Peyer's patch (tissue), 4 donors: ENCODE measurements at regions not wholly inside any gene's neighbourhood (a gene's known extent, or its start where the extent isn't known, plus 50 kb on each side); places are given as distances from the start of the nearest gene placed in this dataset.

ENCODE experiments used
- DNase-seq, 3 donors: peaks; one replicate each; pipeline ENCODE4 v3.0.0-alpha.2; 2017 to 2019
- H3K27ac ChIP-seq, 4 donors: fragments of 200-600 bp; sonication (generic); one replicate each; pipeline ENCODE4 v1.5.1; 2016 to 2019
- H3K27me3 ChIP-seq, 2 donors: fragments of 200-600 bp; sonication (generic); one replicate each; pipeline ENCODE4 v1.5.1; 2019
- H3K36me3 ChIP-seq, 3 donors: fragments of 200-600 bp; sonication (generic); one replicate each; pipeline ENCODE4 v1.5.1; 2016 to 2019
- H3K4me1 ChIP-seq, 4 donors: fragments of 200-600 bp; sonication (generic); one replicate each; pipeline ENCODE4 v1.5.1; 2016 to 2019
- H3K4me3 ChIP-seq, 4 donors: fragments of 200-600 bp; sonication (generic); 1 replicate in 3 of 4; 2 replicates in 1 of 4; pipeline ENCODE4 v1.5.1; 2016 to 2019; ENCODE audit warnings: mild to moderate bottlenecking in 1 of 4
- H3K9me3 ChIP-seq, 4 donors: fragments of 200-600 bp; sonication (generic); one replicate each; pipeline ENCODE4 v1.5.1; 2016 to 2019; ENCODE audit warnings: mild to moderate bottlenecking in 1 of 4
- POLR2A ChIP-seq, 2 donors: fragments of 450-650 bp; IDR thresholded peaks; one replicate each; pipeline ENCODE4 v1.5.1; 2017; ENCODE audit warnings: antibody characterized with exemption in 2 of 2, mild to moderate bottlenecking in 2 of 2, moderate library complexity in 2 of 2
- TF ChIP-seq, protein P1 (sequence below), 6 experiments: fragments of 450-650 bp in 4 of 6; fragments of 200-600 bp in 2 of 6; sonication (generic) in 1 of 6; IDR thresholded peaks; one replicate each; pipeline ENCODE4 v1.5.1; 2017 to 2019; ENCODE audit warnings: antibody characterized with exemption in 6 of 6, mild to moderate bottlenecking in 3 of 6, moderate library complexity in 1 of 6

DNA sequence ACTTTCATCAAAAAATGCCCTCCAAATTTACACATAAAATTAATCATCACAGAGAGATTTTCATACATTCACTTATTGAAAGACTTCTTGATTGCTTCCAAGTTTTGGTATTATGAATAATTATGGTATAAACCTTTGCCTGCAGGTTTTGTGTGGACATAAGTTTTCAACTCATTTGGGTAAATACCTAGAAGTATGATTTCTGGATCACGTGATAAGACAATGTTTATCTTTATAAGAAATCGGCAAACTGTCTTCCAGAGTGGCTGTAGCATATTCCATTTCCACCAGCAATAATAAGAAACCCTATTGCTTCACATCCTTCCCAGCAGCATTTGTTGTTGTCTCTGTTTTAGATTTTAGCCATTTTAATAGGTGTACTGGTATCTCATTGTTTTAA, 1507.0 kb upstream of the IGFBP7 start:
- no peaks in the 10 kb centered on the region for H3K4me1 ChIP-seq
- no peak for TF ChIP-seq POLR2A (IDR thresholded peaks at IDR 0.05)
- TF ChIP-seq, protein P1, sequence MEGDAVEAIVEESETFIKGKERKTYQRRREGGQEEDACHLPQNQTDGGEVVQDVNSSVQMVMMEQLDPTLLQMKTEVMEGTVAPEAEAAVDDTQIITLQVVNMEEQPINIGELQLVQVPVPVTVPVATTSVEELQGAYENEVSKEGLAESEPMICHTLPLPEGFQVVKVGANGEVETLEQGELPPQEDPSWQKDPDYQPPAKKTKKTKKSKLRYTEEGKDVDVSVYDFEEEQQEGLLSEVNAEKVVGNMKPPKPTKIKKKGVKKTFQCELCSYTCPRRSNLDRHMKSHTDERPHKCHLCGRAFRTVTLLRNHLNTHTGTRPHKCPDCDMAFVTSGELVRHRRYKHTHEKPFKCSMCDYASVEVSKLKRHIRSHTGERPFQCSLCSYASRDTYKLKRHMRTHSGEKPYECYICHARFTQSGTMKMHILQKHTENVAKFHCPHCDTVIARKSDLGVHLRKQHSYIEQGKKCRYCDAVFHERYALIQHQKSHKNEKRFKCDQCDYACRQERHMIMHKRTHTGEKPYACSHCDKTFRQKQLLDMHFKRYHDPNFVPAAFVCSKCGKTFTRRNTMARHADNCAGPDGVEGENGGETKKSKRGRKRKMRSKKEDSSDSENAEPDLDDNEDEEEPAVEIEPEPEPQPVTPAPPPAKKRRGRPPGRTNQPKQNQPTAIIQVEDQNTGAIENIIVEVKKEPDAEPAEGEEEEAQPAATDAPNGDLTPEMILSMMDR (IDR thresholded peaks at IDR 0.05), result no peak
- no peaks in the 10 kb centered on the region for H3K36me3 ChIP-seq
- DNase-seq, result no peak
- H3K9me3 ChIP-seq, result peaks cover 0 to 3% (median 0%) of the 10 kb centered on the region in 4 donors
- H3K27ac ChIP-seq, result no peak overlapping the region
- H3K27me3 ChIP-seq, result no peaks in the 10 kb centered on the region
- no peak overlapping the region for H3K4me3 ChIP-seq

DNA sequence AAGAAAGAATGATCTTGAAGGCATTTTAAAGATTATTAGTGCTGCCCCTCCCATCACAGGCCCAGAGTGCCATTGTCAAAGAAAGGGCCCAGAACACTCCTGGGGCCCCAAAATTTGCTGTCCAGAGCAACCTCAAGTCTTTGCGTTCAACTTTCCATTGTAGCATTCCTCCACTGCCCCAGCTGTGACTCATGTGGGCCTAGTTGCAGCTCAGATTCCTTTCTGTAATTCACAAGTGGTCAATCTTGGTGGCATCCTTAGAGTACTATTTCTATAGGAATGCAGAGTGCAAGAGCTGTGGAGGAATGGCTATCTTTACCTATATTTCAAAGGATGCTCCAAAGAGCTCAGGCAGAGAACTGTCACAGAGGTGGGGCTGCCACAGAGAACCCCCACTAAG, 1500.8 kb upstream of the IGFBP7 start:
- Histone ChIP-seq H3K27ac (no peak overlapping the region), H3K36me3 (no peaks in the 10 kb centered on the region), H3K4me1 (no peaks in the 10 kb centered on the region), H3K4me3 (no peak overlapping the region), H3K27me3 (no peaks in the 10 kb centered on the region), H3K9me3 (no peaks in the 10 kb centered on the region)
- no peak for DNase-seq
- TF ChIP-seq, protein P1 (IDR thresholded peaks at IDR 0.05), result no peak
- no peak for TF ChIP-seq POLR2A (IDR thresholded peaks at IDR 0.05)

DNA sequence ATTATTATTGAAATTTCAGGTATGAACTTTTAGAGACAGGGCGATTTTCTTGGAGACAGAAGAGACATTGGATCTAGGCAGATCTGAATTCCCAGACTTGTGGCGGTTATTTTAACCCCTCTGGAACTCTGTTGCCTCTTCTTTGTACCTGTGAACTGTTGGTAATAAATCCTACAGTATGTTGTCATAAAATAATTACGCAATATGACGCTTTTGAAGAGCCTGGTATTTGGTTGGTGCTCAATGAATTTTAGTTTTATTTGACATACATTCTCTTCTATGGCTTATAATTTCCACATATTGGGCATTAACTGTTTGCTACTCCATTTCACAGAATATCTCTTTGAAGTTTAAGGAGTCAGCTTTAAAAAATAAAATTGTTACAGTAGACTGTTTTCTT, 1496.1 kb upstream of the IGFBP7 start:
- H3K4me1 ChIP-seq, result no peaks in the 10 kb centered on the region
- H3K27me3 ChIP-seq, result no peaks in the 10 kb centered on the region
- no peak for DNase-seq
- no peak overlapping the region for H3K27ac ChIP-seq
- no peaks in the 10 kb centered on the region for H3K36me3 ChIP-seq
- no peak overlapping the region for H3K4me3 ChIP-seq
- no peaks in the 10 kb centered on the region for H3K9me3 ChIP-seq
- TF ChIP-seq POLR2A (IDR thresholded peaks at IDR 0.05), result no peak

DNA sequence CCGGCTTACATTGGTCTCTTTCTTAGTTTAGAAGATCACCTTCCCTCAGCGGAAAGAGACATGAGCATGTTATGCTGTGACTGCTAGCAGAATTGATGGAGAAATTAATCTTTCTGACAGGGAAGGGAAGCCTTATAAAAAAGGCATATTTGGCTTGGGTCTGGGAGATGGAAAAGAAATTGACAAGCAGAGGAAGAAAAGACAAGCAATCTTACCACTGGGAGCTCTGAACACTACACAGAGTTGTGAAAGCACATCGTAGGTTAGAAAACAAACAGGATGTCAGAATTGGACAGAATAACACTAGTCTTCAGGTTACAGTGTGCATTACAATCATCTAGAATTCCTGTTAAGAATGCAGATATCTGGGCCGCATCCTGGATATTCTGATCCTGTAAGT, 1493.8 kb upstream of the IGFBP7 start:
- Histone ChIP-seq H3K4me1 (no peaks in the 10 kb centered on the region), H3K4me3 (no peak overlapping the region), H3K9me3 (no peaks in the 10 kb centered on the region), H3K36me3 (no peaks in the 10 kb centered on the region), H3K27ac (no peak overlapping the region), H3K27me3 (no peaks in the 10 kb centered on the region)
- no peak for DNase-seq
- TF ChIP-seq POLR2A (IDR thresholded peaks at IDR 0.05), result no peak
- TF ChIP-seq, protein P1 (IDR thresholded peaks at IDR 0.05), result no peak

DNA sequence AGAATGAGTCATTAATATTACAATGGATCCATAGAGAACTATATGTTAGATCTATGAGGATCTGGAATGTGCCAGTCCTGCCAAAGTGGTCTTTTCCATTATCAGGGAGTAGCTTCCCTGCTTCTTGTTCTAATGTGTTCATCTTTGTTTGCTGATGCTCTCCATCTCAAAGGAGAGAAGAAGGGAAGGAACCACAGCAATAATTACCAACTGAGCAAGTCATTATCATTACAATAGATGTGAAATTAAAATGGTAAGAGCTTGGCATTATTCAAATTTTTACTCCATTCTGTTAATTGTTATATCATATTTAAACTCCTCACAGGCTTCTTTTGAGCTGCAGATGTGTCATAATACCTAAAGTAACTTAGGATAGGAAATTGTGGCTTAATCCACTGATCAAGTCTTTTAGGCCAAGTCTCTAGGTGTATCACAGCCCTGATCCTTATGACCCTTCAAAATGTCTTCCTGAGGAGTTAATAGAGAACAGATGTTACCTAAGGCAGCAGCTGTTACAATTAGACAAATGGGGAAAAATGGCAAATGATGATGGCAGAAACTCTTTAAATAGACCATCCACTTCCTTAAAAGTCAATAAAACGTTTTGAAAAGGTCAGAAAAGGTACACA, 1492.7 kb upstream of the IGFBP7 start:
- H3K4me3 ChIP-seq, result no peak overlapping the region
- TF ChIP-seq POLR2A (IDR thresholded peaks at IDR 0.05), result no peak
- TF ChIP-seq, protein P1 (IDR thresholded peaks at IDR 0.05), result no peak
- no peak for DNase-seq

DNA sequence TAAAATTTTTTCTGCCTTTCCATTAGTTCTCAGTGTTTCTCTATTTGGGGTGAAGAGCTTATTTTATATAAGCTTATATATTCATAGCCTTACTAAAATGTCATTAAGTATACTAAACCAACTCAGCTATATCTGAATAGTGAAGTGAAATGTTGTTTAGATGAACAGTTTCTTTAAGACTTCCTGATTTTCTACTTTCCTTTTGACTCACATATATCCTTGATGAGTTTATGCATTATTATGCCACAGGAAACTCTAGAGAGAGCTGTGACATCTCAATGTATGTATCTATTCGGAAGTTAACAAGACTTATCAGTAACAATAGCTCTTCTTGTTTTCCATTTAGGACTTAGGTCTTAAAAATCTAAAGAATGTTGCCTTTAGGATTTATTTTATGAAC, 1491.8 kb upstream of the IGFBP7 start:
- Histone ChIP-seq H3K27me3 (no peaks in the 10 kb centered on the region), H3K4me3 (no peak overlapping the region), H3K36me3 (no peaks in the 10 kb centered on the region), H3K9me3 (no peaks in the 10 kb centered on the region), H3K4me1 (no peaks in the 10 kb centered on the region), H3K27ac (no peak overlapping the region)
- DNase-seq, result no peak
- TF ChIP-seq, protein P1 (IDR thresholded peaks at IDR 0.05), result no peak
- no peak for TF ChIP-seq POLR2A (IDR thresholded peaks at IDR 0.05)

More for the DNA sequence above, 1492.7 kb upstream of the IGFBP7 start:
- Histone ChIP-seq H3K36me3 (no peaks in the 10 kb centered on the region), H3K27me3 (no peaks in the 10 kb centered on the region), H3K9me3 (no peaks in the 10 kb centered on the region), H3K27ac (no peak overlapping the region), H3K4me1 (no peaks in the 10 kb centered on the region)
